ENCODE measurements at regions not wholly inside any gene's neighbourhood (a gene's known extent, or its start where the extent isn't known, plus 50 kb on each side); places are given as distances from the start of the nearest gene placed in this dataset.

- no peak for ATAC-seq
Measured at GRCh38 chr6:120211955-120212792, 862.6 kb upstream of the MAN1A1 start.

- no peak for ATAC-seq
Measured at GRCh38 chr6:120202878-120203277, 853.3 kb upstream of the MAN1A1 start.

GRCh38 chr6:120200853-120201252 lies 851.3 kb upstream of the MAN1A1 start:
- ATAC-seq, result no peak

- ATAC-seq, result no peak
Measured at GRCh38 chr6:120198033-120198432, 848.5 kb upstream of the MAN1A1 start.

- ATAC-seq, result no peak
Measured at GRCh38 chr6:120186080-120186479, 836.5 kb upstream of the MAN1A1 start.

GRCh38 chr6:120173250-120173649 lies 823.7 kb upstream of the MAN1A1 start:
- no peak for ATAC-seq

- ATAC-seq, result no peak
Measured at GRCh38 chr6:120164531-120164930, 815.0 kb upstream of the MAN1A1 start.

GRCh38 chr6:120157873-120158272 lies 808.3 kb upstream of the MAN1A1 start:
- ATAC-seq, result no peak

GRCh38 chr6:120147071-120147871 lies 797.7 kb upstream of the MAN1A1 start:
- ATAC-seq, result no peak

GRCh38 chr6:120141601-120142000 lies 792.0 kb upstream of the MAN1A1 start:
- no peak for ATAC-seq

GRCh38 chr6:120137492-120137891 lies 787.9 kb upstream of the MAN1A1 start:
- ATAC-seq, result no peak

GRCh38 chr6:120129228-120129627 lies 779.7 kb upstream of the MAN1A1 start:
- ATAC-seq, result no peak

GRCh38 chr6:120122401-120122800 lies 772.8 kb upstream of the MAN1A1 start:
- ATAC-seq, result no peak

GRCh38 chr6:120116343-120116742 lies 766.8 kb upstream of the MAN1A1 start:
- ATAC-seq, result no peak

GRCh38 chr6:120112980-120113379 lies 763.4 kb upstream of the MAN1A1 start:
- no peak for ATAC-seq

- ATAC-seq, result no peak
Measured at GRCh38 chr6:120111001-120111400, 761.4 kb upstream of the MAN1A1 start.

GRCh38 chr6:120108061-120108795 lies 758.7 kb upstream of the MAN1A1 start:
- no peak for ATAC-seq

GRCh38 chr6:120103618-120104017 lies 754.1 kb upstream of the MAN1A1 start:
- no peak for ATAC-seq

GRCh38 chr6:120096696-120097260 lies 747.2 kb upstream of the MAN1A1 start:
- ATAC-seq, result no peak

- no peak for ATAC-seq
Measured at GRCh38 chr6:120083186-120083585, 733.6 kb upstream of the MAN1A1 start.

GRCh38 chr6:120077489-120077888 lies 727.9 kb upstream of the MAN1A1 start:
- ATAC-seq, result no peak

- ATAC-seq, result no peak
Measured at GRCh38 chr6:120058410-120058809, 708.8 kb upstream of the MAN1A1 start.

- ATAC-seq, result no peak
Measured at GRCh38 chr6:120056085-120056484, 706.5 kb upstream of the MAN1A1 start.

All from esophagus mucosa (tissue), 1 donor.